ENCODE measurements at regions not wholly inside any gene's neighbourhood (a gene's known extent, or its start where the extent isn't known, plus 50 kb on each side); places are given as distances from the start of the nearest gene placed in this dataset.

GRCh38 chr18:45416168-45416567 lies 199.1 kb upstream of the SLC14A2 start:
- no peak overlapping the region for H3K9ac ChIP-seq (ENCODE audit: low read length)
- H3K36me3 ChIP-seq (ENCODE audit: insufficient read depth, low read length): no peaks in the 10 kb centered on the region
- H3K9me3 ChIP-seq (ENCODE audit: low read length): no peaks in the 10 kb centered on the region
- peaks cover 5% of the 10 kb centered on the region for H3K4me1 ChIP-seq (ENCODE audit: insufficient read depth, low read length)
- H3K4me3 ChIP-seq (ENCODE audit: low read depth in 1 of 2, low read length in 2 of 2): no peak overlapping the region
- H3K27ac ChIP-seq (ENCODE audit: low read depth, low read length): no peak overlapping the region
- H3K27me3 ChIP-seq (ENCODE audit: control insufficient read depth in 1 of 2, insufficient read depth in 2 of 2, low read length in 2 of 2): no peaks in the 10 kb centered on the region

GRCh38 chr18:45417392-45417791 lies 197.9 kb upstream of the SLC14A2 start:
- Histone ChIP-seq H3K9ac (ENCODE audit: low read length) (no peak overlapping the region), H3K4me1 (ENCODE audit: insufficient read depth, low read length) (peaks cover 5% of the 10 kb centered on the region), H3K4me3 (ENCODE audit: low read depth in 1 of 2, low read length in 2 of 2) (no peak overlapping the region), H3K27me3 (ENCODE audit: control insufficient read depth in 1 of 2, insufficient read depth in 2 of 2, low read length in 2 of 2) (no peaks in the 10 kb centered on the region), H3K36me3 (ENCODE audit: insufficient read depth, low read length) (no peaks in the 10 kb centered on the region), H3K9me3 (ENCODE audit: low read length) (no peaks in the 10 kb centered on the region), H3K27ac (ENCODE audit: low read depth, low read length) (no peak overlapping the region)

- H3K27me3 ChIP-seq (ENCODE audit: control insufficient read depth in 1 of 2, insufficient read depth in 2 of 2, low read length in 2 of 2): no peaks in the 10 kb centered on the region
- no peaks in the 10 kb centered on the region for H3K9me3 ChIP-seq (ENCODE audit: low read length)
- H3K4me3 ChIP-seq (ENCODE audit: low read depth in 1 of 2, low read length in 2 of 2): no peak overlapping the region
- H3K9ac ChIP-seq (ENCODE audit: low read length): no peak overlapping the region
- no peaks in the 10 kb centered on the region for H3K36me3 ChIP-seq (ENCODE audit: insufficient read depth, low read length)
- H3K4me1 ChIP-seq (ENCODE audit: insufficient read depth, low read length): no peaks in the 10 kb centered on the region
- H3K27ac ChIP-seq (ENCODE audit: low read depth, low read length): no peak overlapping the region
Measured at GRCh38 chr18:45423659-45424058, 191.6 kb upstream of the SLC14A2 start.

GRCh38 chr18:45430041-45430440 lies 185.2 kb upstream of the SLC14A2 start:
- Histone ChIP-seq H3K4me3 (ENCODE audit: low read depth in 1 of 2, low read length in 2 of 2) (no peak overlapping the region), H3K4me1 (ENCODE audit: insufficient read depth, low read length) (no peaks in the 10 kb centered on the region), H3K9me3 (ENCODE audit: low read length) (no peaks in the 10 kb centered on the region), H3K27ac (ENCODE audit: low read depth, low read length) (no peak overlapping the region), H3K36me3 (ENCODE audit: insufficient read depth, low read length) (no peaks in the 10 kb centered on the region), H3K9ac (ENCODE audit: low read length) (no peak overlapping the region), H3K27me3 (ENCODE audit: control insufficient read depth in 1 of 2, insufficient read depth in 2 of 2, low read length in 2 of 2) (no peaks in the 10 kb centered on the region)

GRCh38 chr18:45435810-45436209 lies 179.5 kb upstream of the SLC14A2 start:
- Histone ChIP-seq H3K27me3 (ENCODE audit: control insufficient read depth in 1 of 2, insufficient read depth in 2 of 2, low read length in 2 of 2) (no peaks in the 10 kb centered on the region), H3K9me3 (ENCODE audit: low read length) (no peaks in the 10 kb centered on the region), H3K9ac (ENCODE audit: low read length) (no peak overlapping the region), H3K4me3 (ENCODE audit: low read depth in 1 of 2, low read length in 2 of 2) (no peak overlapping the region), H3K27ac (ENCODE audit: low read depth, low read length) (no peak overlapping the region), H3K4me1 (ENCODE audit: insufficient read depth, low read length) (peaks cover 21% of the 10 kb centered on the region), H3K36me3 (ENCODE audit: insufficient read depth, low read length) (no peaks in the 10 kb centered on the region)

GRCh38 chr18:45437366-45437765 lies 177.9 kb upstream of the SLC14A2 start:
- H3K4me3 ChIP-seq (ENCODE audit: low read depth in 1 of 2, low read length in 2 of 2): no peak overlapping the region
- no peaks in the 10 kb centered on the region for H3K36me3 ChIP-seq (ENCODE audit: insufficient read depth, low read length)
- no peak overlapping the region for H3K27ac ChIP-seq (ENCODE audit: low read depth, low read length)
- no peaks in the 10 kb centered on the region for H3K9me3 ChIP-seq (ENCODE audit: low read length)
- H3K9ac ChIP-seq (ENCODE audit: low read length): no peak overlapping the region
- no peaks in the 10 kb centered on the region for H3K27me3 ChIP-seq (ENCODE audit: control insufficient read depth in 1 of 2, insufficient read depth in 2 of 2, low read length in 2 of 2)
- H3K4me1 ChIP-seq (ENCODE audit: insufficient read depth, low read length): peaks cover 21% of the 10 kb centered on the region

GRCh38 chr18:45439851-45440645 lies 175.2 kb upstream of the SLC14A2 start:
- Histone ChIP-seq H3K27ac (ENCODE audit: low read depth, low read length) (no peak overlapping the region), H3K9ac (ENCODE audit: low read length) (no peak overlapping the region), H3K4me3 (ENCODE audit: low read depth in 1 of 2, low read length in 2 of 2) (no peak overlapping the region), H3K27me3 (ENCODE audit: control insufficient read depth in 1 of 2, insufficient read depth in 2 of 2, low read length in 2 of 2) (no peaks in the 10 kb centered on the region), H3K36me3 (ENCODE audit: insufficient read depth, low read length) (no peaks in the 10 kb centered on the region), H3K9me3 (ENCODE audit: low read length) (no peaks in the 10 kb centered on the region), H3K4me1 (ENCODE audit: insufficient read depth, low read length) (peaks cover 21% of the 10 kb centered on the region)

GRCh38 chr18:45441110-45441847 lies 174.0 kb upstream of the SLC14A2 start:
- H3K36me3 ChIP-seq (ENCODE audit: insufficient read depth, low read length): no peaks in the 10 kb centered on the region
- no peak overlapping the region for H3K27ac ChIP-seq (ENCODE audit: low read depth, low read length)
- H3K27me3 ChIP-seq (ENCODE audit: control insufficient read depth in 1 of 2, insufficient read depth in 2 of 2, low read length in 2 of 2): no peaks in the 10 kb centered on the region
- no peak overlapping the region for H3K9ac ChIP-seq (ENCODE audit: low read length)
- peaks cover 21% of the 10 kb centered on the region for H3K4me1 ChIP-seq (ENCODE audit: insufficient read depth, low read length)
- H3K4me3 ChIP-seq (ENCODE audit: low read depth in 1 of 2, low read length in 2 of 2): no peak overlapping the region
- H3K9me3 ChIP-seq (ENCODE audit: low read length): no peaks in the 10 kb centered on the region

- H3K9ac ChIP-seq (ENCODE audit: low read length): no peak overlapping the region
Measured at GRCh38 chr18:45444040-45444439, 171.2 kb upstream of the SLC14A2 start.

GRCh38 chr18:45447355-45448265 lies 167.7 kb upstream of the SLC14A2 start:
- Histone ChIP-seq H3K4me3 (ENCODE audit: low read depth in 1 of 2, low read length in 2 of 2) (no peak overlapping the region), H3K9me3 (ENCODE audit: low read length) (no peaks in the 10 kb centered on the region), H3K36me3 (ENCODE audit: insufficient read depth, low read length) (no peaks in the 10 kb centered on the region), H3K9ac (ENCODE audit: low read length) (no peak overlapping the region), H3K27me3 (ENCODE audit: control insufficient read depth in 1 of 2, insufficient read depth in 2 of 2, low read length in 2 of 2) (no peaks in the 10 kb centered on the region), H3K4me1 (ENCODE audit: insufficient read depth, low read length) (peaks cover 23% of the 10 kb centered on the region), H3K27ac (ENCODE audit: low read depth, low read length) (no peak overlapping the region)

More at GRCh38 chr18:45444040-45444439, 171.2 kb upstream of the SLC14A2 start:
- H3K4me1 ChIP-seq (ENCODE audit: insufficient read depth, low read length): peaks cover 11% of the 10 kb centered on the region
- no peaks in the 10 kb centered on the region for H3K9me3 ChIP-seq (ENCODE audit: low read length)
- no peaks in the 10 kb centered on the region for H3K36me3 ChIP-seq (ENCODE audit: insufficient read depth, low read length)
- H3K4me3 ChIP-seq (ENCODE audit: low read depth in 1 of 2, low read length in 2 of 2): no peak overlapping the region
- no peaks in the 10 kb centered on the region for H3K27me3 ChIP-seq (ENCODE audit: control insufficient read depth in 1 of 2, insufficient read depth in 2 of 2, low read length in 2 of 2)
- no peak overlapping the region for H3K27ac ChIP-seq (ENCODE audit: low read depth, low read length)

GRCh38 chr18:45448871-45449270 lies 166.4 kb upstream of the SLC14A2 start:
- Histone ChIP-seq H3K9me3 (ENCODE audit: low read length) (no peaks in the 10 kb centered on the region), H3K9ac (ENCODE audit: low read length) (no peak overlapping the region), H3K27ac (ENCODE audit: low read depth, low read length) (no peak overlapping the region), H3K36me3 (ENCODE audit: insufficient read depth, low read length) (no peaks in the 10 kb centered on the region), H3K27me3 (ENCODE audit: control insufficient read depth in 1 of 2, insufficient read depth in 2 of 2, low read length in 2 of 2) (no peaks in the 10 kb centered on the region), H3K4me1 (ENCODE audit: insufficient read depth, low read length) (peaks cover 23% of the 10 kb centered on the region), H3K4me3 (ENCODE audit: low read depth in 1 of 2, low read length in 2 of 2) (no peak overlapping the region)

All from muscle layer of colon (tissue), 2 donors.